ENCODE measurements at regions not wholly inside any gene's neighbourhood (a gene's known extent, or its start where the extent isn't known, plus 50 kb on each side); places are given as distances from the start of the nearest gene placed in this dataset.
"Not testable (repeated sequence)": the region's sequence is repeated elsewhere in the genome, so short reads cannot be mapped to it uniquely, and the experiment has no call there.

DNA sequence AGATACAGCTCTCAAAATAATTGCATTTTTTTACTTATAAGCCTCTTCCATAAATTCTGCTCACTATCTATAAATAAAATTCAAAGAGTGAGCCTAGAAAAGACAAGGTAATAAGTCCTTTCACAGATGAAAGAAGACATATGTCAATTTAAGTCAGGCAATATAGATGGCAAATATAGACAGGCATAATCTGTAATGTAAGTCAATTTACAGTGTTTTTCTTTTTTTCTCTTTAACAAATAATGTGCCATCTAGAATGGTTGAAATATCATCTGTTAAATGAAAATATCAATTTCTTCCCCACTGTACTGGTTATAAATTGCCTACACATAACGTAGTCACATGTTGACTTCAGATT lies 1409.2 kb upstream of the GOT2 start:
- H3K27me3 ChIP-seq (ENCODE audit: control insufficient read depth, insufficient read depth, low read length), result no peaks in the 10 kb centered on the region
- no peak overlapping the region for H3K4me3 ChIP-seq (ENCODE audit: low read depth, low read length)
- ChIA-PET POLR2A (no interaction called here), CTCF (interaction anchor here (0.5 kb wide), 1 partner anchor 249 kb away, joined by 4 read pairs; no protein-coding TSS in a partner anchor)
- H3K36me3 ChIP-seq (ENCODE audit: control insufficient read depth, insufficient read depth, low read length), result no peaks in the 10 kb centered on the region
- TF ChIP-seq, protein P1, sequence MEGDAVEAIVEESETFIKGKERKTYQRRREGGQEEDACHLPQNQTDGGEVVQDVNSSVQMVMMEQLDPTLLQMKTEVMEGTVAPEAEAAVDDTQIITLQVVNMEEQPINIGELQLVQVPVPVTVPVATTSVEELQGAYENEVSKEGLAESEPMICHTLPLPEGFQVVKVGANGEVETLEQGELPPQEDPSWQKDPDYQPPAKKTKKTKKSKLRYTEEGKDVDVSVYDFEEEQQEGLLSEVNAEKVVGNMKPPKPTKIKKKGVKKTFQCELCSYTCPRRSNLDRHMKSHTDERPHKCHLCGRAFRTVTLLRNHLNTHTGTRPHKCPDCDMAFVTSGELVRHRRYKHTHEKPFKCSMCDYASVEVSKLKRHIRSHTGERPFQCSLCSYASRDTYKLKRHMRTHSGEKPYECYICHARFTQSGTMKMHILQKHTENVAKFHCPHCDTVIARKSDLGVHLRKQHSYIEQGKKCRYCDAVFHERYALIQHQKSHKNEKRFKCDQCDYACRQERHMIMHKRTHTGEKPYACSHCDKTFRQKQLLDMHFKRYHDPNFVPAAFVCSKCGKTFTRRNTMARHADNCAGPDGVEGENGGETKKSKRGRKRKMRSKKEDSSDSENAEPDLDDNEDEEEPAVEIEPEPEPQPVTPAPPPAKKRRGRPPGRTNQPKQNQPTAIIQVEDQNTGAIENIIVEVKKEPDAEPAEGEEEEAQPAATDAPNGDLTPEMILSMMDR (IDR thresholded peaks at IDR 0.05; ENCODE audit: insufficient read depth, low read depth, low read length), result no peak
- DNase-seq (ENCODE audit: low read depth), result no peak

DNA sequence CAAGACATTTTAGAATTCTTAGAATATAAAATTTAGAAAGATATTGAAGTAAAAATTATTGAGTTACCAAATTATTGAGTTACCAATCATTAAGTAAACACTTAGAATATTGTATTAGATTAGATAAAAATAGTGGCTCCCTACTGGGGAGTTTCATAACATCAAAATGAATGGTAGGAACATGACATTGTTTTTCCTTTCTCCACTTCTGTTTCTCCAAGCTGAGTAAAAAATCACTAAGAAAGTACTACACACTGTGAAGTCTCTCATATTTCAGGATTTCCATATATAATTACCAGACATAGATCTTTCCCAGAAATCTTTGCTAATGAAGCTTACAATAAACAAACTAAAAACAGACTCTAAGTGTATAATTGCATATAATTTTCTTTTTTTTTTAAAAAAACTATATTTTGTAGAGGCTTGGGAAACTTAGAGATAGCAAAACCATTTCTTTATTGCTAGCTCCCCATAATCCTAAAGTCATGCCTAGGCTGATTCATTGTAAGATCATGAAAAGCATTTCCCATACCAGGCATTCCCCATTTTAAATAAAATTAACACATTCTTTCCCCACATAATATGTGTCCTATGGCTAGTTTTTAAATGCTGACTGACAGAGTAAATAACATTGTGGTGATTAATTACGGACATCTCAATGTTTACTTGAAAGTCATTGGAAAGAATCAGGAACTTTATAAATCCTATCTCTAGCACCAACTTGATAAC lies 1408.7 kb upstream of the GOT2 start:
- TF ChIP-seq, protein P1 (IDR thresholded peaks at IDR 0.05; ENCODE audit: insufficient read depth, low read depth, low read length), result no peak
- CTCF ChIA-PET, result interaction anchor here (0.5 kb wide), 1 partner anchor 248 kb away, joined by 4 read pairs; no protein-coding TSS in a partner anchor
- Histone ChIP-seq H3K36me3 (ENCODE audit: control insufficient read depth, insufficient read depth, low read length) (no peaks in the 10 kb centered on the region), H3K27me3 (ENCODE audit: control insufficient read depth, insufficient read depth, low read length) (no peaks in the 10 kb centered on the region), H3K4me3 (ENCODE audit: low read depth, low read length) (no peak overlapping the region)
- POLR2A ChIA-PET, result no interaction called here
- DNase-seq (ENCODE audit: low read depth), result no peak

DNA sequence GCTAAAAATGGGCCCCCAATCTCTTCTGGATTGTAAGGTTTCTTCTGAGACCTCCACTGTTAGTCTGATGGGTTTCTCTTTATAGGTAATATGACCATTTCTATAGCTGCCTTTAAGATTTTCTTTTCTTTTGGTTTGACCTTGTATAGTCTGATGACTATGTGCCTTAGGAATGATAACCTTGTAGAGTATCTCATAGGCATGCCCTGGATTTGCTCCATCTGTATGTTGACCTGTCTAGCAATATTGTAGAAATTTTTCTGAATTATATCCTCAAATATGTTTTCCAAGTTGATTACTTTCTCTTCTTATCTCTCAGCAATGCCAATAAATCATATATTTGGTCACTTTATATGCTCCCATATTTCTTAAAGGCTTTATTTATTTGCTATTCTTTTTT lies 1403.8 kb upstream of the GOT2 start:
- POLR2A ChIA-PET, result no interaction called here
- Histone ChIP-seq H3K36me3 (ENCODE audit: control insufficient read depth, insufficient read depth, low read length) (no peaks in the 10 kb centered on the region), H3K27me3 (ENCODE audit: control insufficient read depth, insufficient read depth, low read length) (no peaks in the 10 kb centered on the region), H3K4me3 (ENCODE audit: low read depth, low read length) (no peak overlapping the region)
- CTCF ChIA-PET, result no interaction called here
- no peak for DNase-seq (ENCODE audit: low read depth)
- TF ChIP-seq, protein P1 (IDR thresholded peaks at IDR 0.05; ENCODE audit: insufficient read depth, low read depth, low read length), result no peak

DNA sequence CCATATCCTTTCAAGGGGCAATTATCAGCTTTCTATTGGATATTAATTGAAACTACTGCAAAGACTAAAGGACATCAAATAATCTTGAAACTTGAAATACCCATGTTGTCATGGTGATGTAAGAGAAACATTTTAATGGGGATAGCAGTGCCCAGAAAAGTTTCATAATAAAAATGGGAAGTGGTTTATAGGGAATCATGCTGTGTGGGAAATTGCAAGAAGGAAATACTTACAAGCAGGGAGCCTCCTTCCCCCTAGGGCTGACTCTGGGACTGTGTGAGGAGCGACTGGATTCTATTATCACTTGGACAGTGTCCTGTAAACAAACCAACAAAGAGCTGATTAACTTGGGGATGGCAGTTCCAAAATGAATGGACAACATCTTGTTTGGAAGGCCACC lies 1393.1 kb upstream of the GOT2 start:
- DNase-seq (ENCODE audit: low read depth), result no peak
- no peak overlapping the region for H3K4me3 ChIP-seq (ENCODE audit: low read depth, low read length)
- CTCF ChIA-PET, result no interaction called here
- H3K36me3 ChIP-seq (ENCODE audit: control insufficient read depth, insufficient read depth, low read length), result no peaks in the 10 kb centered on the region
- POLR2A ChIA-PET, result no interaction called here
- TF ChIP-seq, protein P1 (IDR thresholded peaks at IDR 0.05; ENCODE audit: insufficient read depth, low read depth, low read length), result no peak
- no peaks in the 10 kb centered on the region for H3K27me3 ChIP-seq (ENCODE audit: control insufficient read depth, insufficient read depth, low read length)

DNA sequence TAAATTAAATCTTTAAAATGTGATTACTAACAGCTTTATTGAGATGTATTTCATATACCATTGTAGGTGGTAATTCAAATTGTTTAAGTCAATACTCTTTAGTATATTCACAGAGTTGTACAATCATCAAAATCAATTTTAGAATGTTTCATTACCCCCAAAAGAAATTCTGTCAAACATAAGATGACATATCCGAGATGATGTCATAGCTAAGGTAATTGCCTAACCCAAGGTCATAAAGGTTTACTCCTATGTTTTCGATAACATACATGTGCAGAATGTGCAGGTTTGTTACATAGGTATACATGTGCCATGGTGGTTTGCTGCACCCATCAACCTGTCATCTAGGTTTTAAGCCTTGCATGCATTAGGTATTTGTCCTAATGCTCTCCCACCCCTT lies 1392.0 kb upstream of the GOT2 start:
- H3K4me3 ChIP-seq (ENCODE audit: low read depth, low read length); CTCF ChIA-PET; H3K36me3 ChIP-seq (ENCODE audit: control insufficient read depth, insufficient read depth, low read length); DNase-seq (ENCODE audit: low read depth); H3K27me3 ChIP-seq (ENCODE audit: control insufficient read depth, insufficient read depth, low read length); POLR2A ChIA-PET: not testable (repeated sequence)

DNA sequence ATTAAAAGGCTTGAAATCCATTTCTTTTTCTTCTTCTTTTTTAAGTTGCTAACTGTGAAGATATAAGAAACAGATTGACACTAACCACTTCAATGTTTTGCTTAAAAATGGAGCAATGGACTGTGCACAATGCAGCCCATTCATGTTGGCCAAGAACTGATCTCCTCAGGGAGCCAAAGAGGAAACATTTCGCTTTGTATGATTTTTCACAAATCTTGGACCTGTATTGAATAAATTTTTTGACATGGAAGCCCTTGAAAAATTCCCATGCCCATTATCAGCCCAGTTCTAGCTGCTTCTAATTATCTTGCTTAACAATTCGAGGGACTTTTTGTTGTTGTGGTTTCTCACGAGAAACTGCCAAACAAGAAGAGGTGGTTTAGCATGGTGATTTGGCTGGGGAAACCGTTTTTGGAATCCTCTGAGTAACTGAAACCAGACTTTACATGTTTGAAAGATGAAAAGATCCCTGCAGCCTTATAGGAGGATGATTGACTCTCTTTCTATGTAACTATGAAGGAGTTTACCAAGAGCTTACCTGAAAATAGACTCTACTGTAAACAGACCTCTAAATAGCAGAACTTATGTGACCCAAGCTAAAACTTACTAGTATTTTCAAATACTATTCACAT lies 1389.4 kb upstream of the GOT2 start:
- CTCF ChIA-PET, result no interaction called here
- TF ChIP-seq, protein P1 (IDR thresholded peaks at IDR 0.05; ENCODE audit: insufficient read depth, low read depth, low read length), result no peak
- POLR2A ChIA-PET, result no interaction called here
- no peaks in the 10 kb centered on the region for H3K27me3 ChIP-seq (ENCODE audit: control insufficient read depth, insufficient read depth, low read length)
- H3K4me3 ChIP-seq (ENCODE audit: low read depth, low read length), result no peak overlapping the region
- no peaks in the 10 kb centered on the region for H3K36me3 ChIP-seq (ENCODE audit: control insufficient read depth, insufficient read depth, low read length)
- DNase-seq (ENCODE audit: low read depth), result no peak

All from BJ (cell line).